ENCODE measurements at regions not wholly inside any gene's neighbourhood (a gene's known extent, or its start where the extent isn't known, plus 50 kb on each side); places are given as distances from the start of the nearest gene placed in this dataset.

- DNase-seq (ENCODE audit: low read depth): no peak
Observed at GRCh38 chr12:95607642-95608041, 56.4 kb upstream of the USP44 start.

- no peak for DNase-seq (ENCODE audit: low read depth)
Observed at GRCh38 chr12:95605875-95606274, 54.6 kb upstream of the USP44 start.

GRCh38 chr12:95605087-95605486 lies 53.8 kb upstream of the USP44 start:
- peak; percentile 69 for DNase-seq (ENCODE audit: low read depth)

GRCh38 chr12:95603351-95604145 lies 52.3 kb upstream of the USP44 start:
- DNase-seq (ENCODE audit: low read depth): no peak

GRCh38 chr12:95601091-95601961 lies 50.0 kb upstream of the USP44 start:
- peak; percentile 69 for DNase-seq (ENCODE audit: low read depth)
